Stimulated activated memory B cell treated with anti-CD40 and anti-IgM and Interleukin-4, amounts not matched to agents 10 μg/mL and 1 μg/mL and 100 μg/mL, for 72 hours (primary cell): ENCODE measurements at regions not wholly inside any gene's neighbourhood (a gene's known extent, or its start where the extent isn't known, plus 50 kb on each side); places are given as distances from the start of the nearest gene placed in this dataset.
"Not testable (repeated sequence)": the region's sequence is repeated elsewhere in the genome, so short reads cannot be mapped to it uniquely, and the experiment has no call there.

Experiments
- ATAC-seq: fragments of 150-1000 bp; cut with Tn5 transposase; 2 replicates; pipeline ENCODE4 v1.10.0; 2021
- H3K27ac Mint-ChIP-seq: one replicate; pipeline ENCODE4 v1.8.0; 2022; ENCODE audit warnings: mild to moderate bottlenecking, mixed read lengths
- H3K27me3 Mint-ChIP-seq: one replicate; pipeline ENCODE4 v1.8.0; 2022; ENCODE audit warnings: mixed read lengths
- H3K36me3 Mint-ChIP-seq: one replicate; pipeline ENCODE4 v1.8.0; 2022; ENCODE audit warnings: mixed read lengths
- H3K4me1 Mint-ChIP-seq: one replicate; pipeline ENCODE4 v1.8.0; 2022; ENCODE audit warnings: mixed read lengths
- H3K4me3 Mint-ChIP-seq: one replicate; pipeline ENCODE4 v1.8.0; 2022; ENCODE audit warnings: mild to moderate bottlenecking, moderate library complexity, mixed read lengths
- H3K9me3 Mint-ChIP-seq: one replicate; pipeline ENCODE4 v1.8.0; 2022; ENCODE audit warnings: mixed read lengths

- no peaks in the 10 kb centered on the region for H3K36me3 Mint-ChIP-seq
- H3K4me1 Mint-ChIP-seq, result no peaks in the 10 kb centered on the region
- no peak overlapping the region for H3K27ac Mint-ChIP-seq
- no peaks in the 10 kb centered on the region for H3K27me3 Mint-ChIP-seq
- no peak overlapping the region for H3K4me3 Mint-ChIP-seq
- ATAC-seq, result no peak
- H3K9me3 Mint-ChIP-seq, result peaks cover 3% of the 10 kb centered on the region
Observed at GRCh38 chr5:3446410-3446809, 149.2 kb upstream of the IRX1 start.

- not testable (repeated sequence) for H3K27ac Mint-ChIP-seq, H3K27me3 Mint-ChIP-seq, H3K36me3 Mint-ChIP-seq, H3K4me1 Mint-ChIP-seq, H3K9me3 Mint-ChIP-seq, H3K4me3 Mint-ChIP-seq, ATAC-seq
Observed at GRCh38 chr5:3445517-3445916, 150.1 kb upstream of the IRX1 start.

GRCh38 chr5:3432135-3432534 lies 163.5 kb upstream of the IRX1 start:
- no peak overlapping the region for H3K27ac Mint-ChIP-seq
- no peaks in the 10 kb centered on the region for H3K9me3 Mint-ChIP-seq
- no peaks in the 10 kb centered on the region for H3K36me3 Mint-ChIP-seq
- no peaks in the 10 kb centered on the region for H3K4me1 Mint-ChIP-seq
- H3K27me3 Mint-ChIP-seq, result no peaks in the 10 kb centered on the region
- H3K4me3 Mint-ChIP-seq, result no peak overlapping the region
- no peak for ATAC-seq

GRCh38 chr5:3430691-3431090 lies 164.9 kb upstream of the IRX1 start:
- Mint-ChIP-seq H3K9me3 (no peaks in the 10 kb centered on the region), H3K36me3 (no peaks in the 10 kb centered on the region), H3K27me3 (no peaks in the 10 kb centered on the region), H3K27ac (no peak overlapping the region), H3K4me3 (no peak overlapping the region), H3K4me1 (no peaks in the 10 kb centered on the region)
- no peak for ATAC-seq

GRCh38 chr5:3429962-3430361 lies 165.7 kb upstream of the IRX1 start:
- H3K36me3 Mint-ChIP-seq, result no peaks in the 10 kb centered on the region
- no peak overlapping the region for H3K4me3 Mint-ChIP-seq
- H3K27me3 Mint-ChIP-seq, result no peaks in the 10 kb centered on the region
- no peak overlapping the region for H3K27ac Mint-ChIP-seq
- ATAC-seq, result no peak
- H3K4me1 Mint-ChIP-seq, result no peaks in the 10 kb centered on the region
- H3K9me3 Mint-ChIP-seq, result no peaks in the 10 kb centered on the region

GRCh38 chr5:3428334-3428733 lies 167.3 kb upstream of the IRX1 start:
- Mint-ChIP-seq H3K27ac (no peak overlapping the region), H3K9me3 (no peaks in the 10 kb centered on the region), H3K27me3 (no peaks in the 10 kb centered on the region), H3K36me3 (no peaks in the 10 kb centered on the region), H3K4me3 (no peak overlapping the region), H3K4me1 (no peaks in the 10 kb centered on the region)
- ATAC-seq, result no peak

GRCh38 chr5:3424946-3425345 lies 170.7 kb upstream of the IRX1 start:
- H3K27me3 Mint-ChIP-seq, result no peaks in the 10 kb centered on the region

GRCh38 chr5:3417376-3417943 lies 178.2 kb upstream of the IRX1 start:
- Mint-ChIP-seq H3K27ac (no peak overlapping the region), H3K36me3 (no peaks in the 10 kb centered on the region), H3K4me3 (no peak overlapping the region), H3K9me3 (peaks cover 14% of the 10 kb centered on the region), H3K4me1 (no peaks in the 10 kb centered on the region), H3K27me3 (peaks cover 9% of the 10 kb centered on the region)
- ATAC-seq, result no peak

More at GRCh38 chr5:3424946-3425345, 170.7 kb upstream of the IRX1 start:
- Mint-ChIP-seq H3K9me3 (peaks cover 5% of the 10 kb centered on the region), H3K36me3 (no peaks in the 10 kb centered on the region), H3K27ac (no peak overlapping the region), H3K4me3 (no peak overlapping the region), H3K4me1 (no peaks in the 10 kb centered on the region)
- ATAC-seq, result no peak

GRCh38 chr5:3414371-3414770 lies 181.3 kb upstream of the IRX1 start:
- peaks cover 7% of the 10 kb centered on the region for H3K36me3 Mint-ChIP-seq
- no peak overlapping the region for H3K4me3 Mint-ChIP-seq

GRCh38 chr5:3412146-3412545 lies 183.5 kb upstream of the IRX1 start:
- H3K27ac Mint-ChIP-seq, result no peak overlapping the region
- ATAC-seq, result no peak
- H3K36me3 Mint-ChIP-seq, result peaks cover 7% of the 10 kb centered on the region
- no peaks in the 10 kb centered on the region for H3K4me1 Mint-ChIP-seq
- peaks cover 15% of the 10 kb centered on the region for H3K9me3 Mint-ChIP-seq
- H3K27me3 Mint-ChIP-seq, result peaks cover 9% of the 10 kb centered on the region
- H3K4me3 Mint-ChIP-seq, result no peak overlapping the region

More at GRCh38 chr5:3414371-3414770, 181.3 kb upstream of the IRX1 start:
- Mint-ChIP-seq H3K9me3 (peaks cover 13% of the 10 kb centered on the region), H3K27me3 (peaks cover 9% of the 10 kb centered on the region), H3K4me1 (no peaks in the 10 kb centered on the region), H3K27ac (no peak overlapping the region)
- ATAC-seq, result no peak

GRCh38 chr5:3411363-3411762 lies 184.3 kb upstream of the IRX1 start:
- Mint-ChIP-seq H3K27ac (no peak overlapping the region), H3K27me3 (peaks cover 8% of the 10 kb centered on the region), H3K4me3 (no peak overlapping the region), H3K4me1 (no peaks in the 10 kb centered on the region), H3K9me3 (peaks cover 21% of the 10 kb centered on the region), H3K36me3 (peaks cover 7% of the 10 kb centered on the region)
- no peak for ATAC-seq

GRCh38 chr5:3401635-3402034 lies 194.0 kb upstream of the IRX1 start:
- ATAC-seq, result no peak
- no peak overlapping the region for H3K4me3 Mint-ChIP-seq
- H3K27ac Mint-ChIP-seq, result no peak overlapping the region
- no peaks in the 10 kb centered on the region for H3K36me3 Mint-ChIP-seq
- H3K4me1 Mint-ChIP-seq, result no peaks in the 10 kb centered on the region
- H3K9me3 Mint-ChIP-seq, result peaks cover 16% of the 10 kb centered on the region
- no peaks in the 10 kb centered on the region for H3K27me3 Mint-ChIP-seq

GRCh38 chr5:3400659-3401058 lies 195.0 kb upstream of the IRX1 start:
- Mint-ChIP-seq H3K4me3 (no peak overlapping the region), H3K36me3 (no peaks in the 10 kb centered on the region), H3K27ac (no peak overlapping the region), H3K4me1 (no peaks in the 10 kb centered on the region), H3K9me3 (peaks cover 10% of the 10 kb centered on the region), H3K27me3 (no peaks in the 10 kb centered on the region)
- ATAC-seq, result no peak

- H3K27ac Mint-ChIP-seq, result no peak overlapping the region
- H3K4me3 Mint-ChIP-seq, result no peak overlapping the region
- H3K9me3 Mint-ChIP-seq, result peaks cover 10% of the 10 kb centered on the region
- no peaks in the 10 kb centered on the region for H3K27me3 Mint-ChIP-seq
- no peaks in the 10 kb centered on the region for H3K4me1 Mint-ChIP-seq
- H3K36me3 Mint-ChIP-seq, result no peaks in the 10 kb centered on the region
- no peak for ATAC-seq
Observed at GRCh38 chr5:3394891-3395599, 200.6 kb upstream of the IRX1 start.

GRCh38 chr5:3393920-3394597 lies 201.6 kb upstream of the IRX1 start:
- no peaks in the 10 kb centered on the region for H3K27me3 Mint-ChIP-seq
- no peaks in the 10 kb centered on the region for H3K4me1 Mint-ChIP-seq
- H3K36me3 Mint-ChIP-seq, result no peaks in the 10 kb centered on the region
- ATAC-seq, result no peak
- no peak overlapping the region for H3K4me3 Mint-ChIP-seq
- no peak overlapping the region for H3K27ac Mint-ChIP-seq
- H3K9me3 Mint-ChIP-seq, result peaks cover 3% of the 10 kb centered on the region
